Tibial nerve (tissue), 4 donors: ENCODE measurements at regions not wholly inside any gene's neighbourhood (a gene's known extent, or its start where the extent isn't known, plus 50 kb on each side); places are given as distances from the start of the nearest gene placed in this dataset.

Experiments used
- CTCF ChIP-seq, 5 experiments: fragments of 200-600 bp in 3 of 5; fragments of 450-650 bp in 2 of 5; sonication (generic) in 3 of 5; IDR thresholded peaks; one replicate each; pipeline ENCODE4 v1.5.1; 2016 to 2019; ENCODE audit warnings: antibody characterized with exemption in 5 of 5, mild to moderate bottlenecking in 3 of 5, moderate library complexity in 2 of 5
- EP300 ChIP-seq, 2 donors: sonication (generic); formaldehyde crosslinking; IDR thresholded peaks; one replicate each; pipeline ENCODE4 v1.6.1; 2017; ENCODE audit warnings: antibody characterized with exemption in 2 of 2, mild to moderate bottlenecking in 1 of 2
- POLR2A ChIP-seq, 2 donors: fragments of 450-650 bp; IDR thresholded peaks; one replicate each; pipeline ENCODE4 v1.6.1; 2017; ENCODE audit warnings: antibody characterized with exemption in 2 of 2, mild to moderate bottlenecking in 2 of 2, moderate library complexity in 2 of 2

DNA sequence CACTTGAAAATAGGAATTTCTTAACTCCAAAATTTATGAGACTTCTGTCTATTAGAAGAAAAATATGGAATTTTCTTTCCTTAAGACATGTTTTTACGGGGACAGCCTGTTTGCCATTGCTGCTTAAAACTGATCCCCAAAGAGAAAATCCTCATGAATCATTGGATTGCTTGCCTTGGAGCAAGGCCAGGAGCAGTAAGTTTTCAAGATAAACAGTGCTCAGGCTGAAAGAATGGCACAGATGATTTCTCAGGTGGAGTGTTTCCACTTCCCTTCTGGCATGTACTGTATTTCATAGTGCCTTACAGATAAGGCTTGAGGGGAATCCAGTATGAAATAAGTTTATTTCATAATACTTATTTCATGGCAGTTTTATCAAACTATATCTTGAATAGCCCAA lies 74.3 kb upstream of the MMADHC start:
- TF ChIP-seq EP300 (IDR thresholded peaks at IDR 0.05), result no peak
- no peak for TF ChIP-seq CTCF (IDR thresholded peaks at IDR 0.05)
- TF ChIP-seq POLR2A (IDR thresholded peaks at IDR 0.05), result no peak
